Neural progenitor cell (in vitro differentiated cells): ENCODE measurements at regions not wholly inside any gene's neighbourhood (a gene's known extent, or its start where the extent isn't known, plus 50 kb on each side); places are given as distances from the start of the nearest gene placed in this dataset.

Experiments used
- DNase-seq: peaks from one replicate; pipeline ENCODE4 v3.0.0-alpha.2; 2016; ENCODE audit warnings: low spot score
- H2AFZ ChIP-seq: fragments of 200-600 bp; sonication (generic); replicated peaks from 2 replicates; pipeline ENCODE4 v1.6.1; 2016; ENCODE audit warnings: antibody characterized with exemption
- H3F3A ChIP-seq: fragments of 200-600 bp; sonication (generic); 2 replicates; pipeline ENCODE4 v1.6.1; 2016; ENCODE audit warnings: antibody characterized with exemption, low read depth
- H3K27ac ChIP-seq: fragments of 200-600 bp; sonication (generic); 2 replicates; pipeline ENCODE4 v1.5.1; 2016; ENCODE audit warnings: mild to moderate bottlenecking
- H3K27me3 ChIP-seq: fragments of 200-600 bp; sonication (generic); 2 replicates; pipeline ENCODE4 v1.6.1; 2016; ENCODE audit warnings: mild to moderate bottlenecking, moderate library complexity
- H3K36me3 ChIP-seq: fragments of 200-600 bp; sonication (generic); 2 replicates; pipeline ENCODE4 v1.5.1; 2016
- H3K4me1 ChIP-seq: fragments of 200-600 bp; sonication (generic); 2 replicates; pipeline ENCODE4 v1.6.1; 2016; ENCODE audit warnings: mixed run types
- H3K4me2 ChIP-seq: fragments of 200-600 bp; sonication (generic); 2 replicates; pipeline ENCODE4 v1.6.1; 2016
- H3K4me3 ChIP-seq: fragments of 200-600 bp; sonication (generic); 2 replicates; pipeline ENCODE4 v1.5.1; 2016
- H3K79me2 ChIP-seq: fragments of 200-600 bp; sonication (generic); 2 replicates; pipeline ENCODE4 v1.6.1; 2016; ENCODE audit warnings: low read depth
- H3K9ac ChIP-seq: fragments of 200-600 bp; sonication (generic); 2 replicates; pipeline ENCODE4 v1.6.1; 2016
- H3K9me3 ChIP-seq: fragments of 200-600 bp; sonication (generic); 2 replicates; pipeline ENCODE4 v1.5.1; 2016; ENCODE audit warnings: low read depth
- H4K20me1 ChIP-seq: fragments of 200-600 bp; sonication (generic); 2 replicates; pipeline ENCODE4 v1.6.1; 2016; ENCODE audit warnings: low read depth
- H3K27ac Mint-ChIP-seq: 3 replicates; pipeline ENCODE4 v1.8.0; 2021; ENCODE audit warnings: mixed read lengths
- H3K27me3 Mint-ChIP-seq: 2 replicates; pipeline ENCODE4 v1.8.0; 2022; ENCODE audit warnings: low read depth, mild to moderate bottlenecking, inconsistent platforms, moderate library complexity, mixed read lengths; ENCODE audit not compliant: insufficient read depth
- H3K36me3 Mint-ChIP-seq: 3 replicates; pipeline ENCODE4 v1.8.0; 2021; ENCODE audit warnings: mixed read lengths
- H3K4me1 Mint-ChIP-seq: 3 replicates; pipeline ENCODE4 v1.8.0; 2021; ENCODE audit warnings: mixed read lengths
- H3K4me3 Mint-ChIP-seq: 3 replicates; pipeline ENCODE4 v1.8.0; 2021; ENCODE audit warnings: mild to moderate bottlenecking, moderate library complexity, mixed read lengths
- H3K9me3 Mint-ChIP-seq: 3 replicates; pipeline ENCODE4 v1.8.0; 2020; ENCODE audit warnings: mixed read lengths
- CTCF ChIP-seq: fragments of 200-600 bp; sonication (generic); IDR thresholded peaks from 2 replicates; pipeline ENCODE4 v1.5.1; 2017; ENCODE audit warnings: antibody characterized with exemption, mild to moderate bottlenecking
- EZH2 ChIP-seq: fragments of 200-600 bp; sonication (generic); IDR thresholded peaks from 2 replicates; pipeline ENCODE4 v1.6.1; 2017; ENCODE audit warnings: antibody characterized with exemption, mild to moderate bottlenecking, moderate library complexity
- EZH2phosphoT487 ChIP-seq: fragments of 200-600 bp; sonication (generic); IDR thresholded peaks from 2 replicates; pipeline ENCODE4 v1.6.1; 2017; ENCODE audit warnings: antibody characterized with exemption

DNA sequence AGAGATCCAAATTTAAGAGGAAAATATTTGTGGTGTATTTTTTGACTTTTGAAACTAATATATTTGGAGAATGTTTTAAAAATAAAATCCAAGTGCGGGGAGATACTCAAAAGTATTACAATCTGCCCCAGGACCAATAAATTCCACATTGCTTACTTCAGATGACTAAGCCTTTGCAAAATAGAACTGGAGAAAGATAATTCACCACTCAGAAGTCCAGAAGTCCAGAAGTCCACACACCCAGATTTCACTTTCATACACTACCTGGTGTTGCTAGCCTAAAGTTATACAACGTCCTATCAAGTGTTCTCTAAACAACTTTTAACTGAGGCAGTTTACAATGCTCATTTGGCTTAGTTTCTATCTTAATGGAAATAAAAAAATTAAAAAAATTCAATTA, 487.0 kb upstream of the SEMA3D start:
- no peaks in the 10 kb centered on the region for H4K20me1 ChIP-seq
- Mint-ChIP-seq H3K27me3 (no peaks in the 10 kb centered on the region), H3K27ac (no peak overlapping the region), H3K36me3 (no peaks in the 10 kb centered on the region), H3K4me3 (no peak overlapping the region), H3K9me3 (peaks cover 2% of the 10 kb centered on the region), H3K4me1 (no peaks in the 10 kb centered on the region)
- no peak overlapping the region for H3K4me2 ChIP-seq
- no peak for DNase-seq
- H3K4me3 ChIP-seq: no peak overlapping the region
- no peaks in the 10 kb centered on the region for H3K4me1 ChIP-seq
- no peaks in the 10 kb centered on the region for H3K27me3 ChIP-seq
- H3K36me3 ChIP-seq: no peaks in the 10 kb centered on the region
- H2AFZ ChIP-seq: no peak overlapping the region
- TF ChIP-seq EZH2phosphoT487 (no peak), EZH2 (no peak), CTCF (no peak)
- H3K9ac ChIP-seq: no peak overlapping the region
- H3K27ac ChIP-seq: no peak overlapping the region
- no peaks in the 10 kb centered on the region for H3F3A ChIP-seq
- no peaks in the 10 kb centered on the region for H3K79me2 ChIP-seq
- no peaks in the 10 kb centered on the region for H3K9me3 ChIP-seq

DNA sequence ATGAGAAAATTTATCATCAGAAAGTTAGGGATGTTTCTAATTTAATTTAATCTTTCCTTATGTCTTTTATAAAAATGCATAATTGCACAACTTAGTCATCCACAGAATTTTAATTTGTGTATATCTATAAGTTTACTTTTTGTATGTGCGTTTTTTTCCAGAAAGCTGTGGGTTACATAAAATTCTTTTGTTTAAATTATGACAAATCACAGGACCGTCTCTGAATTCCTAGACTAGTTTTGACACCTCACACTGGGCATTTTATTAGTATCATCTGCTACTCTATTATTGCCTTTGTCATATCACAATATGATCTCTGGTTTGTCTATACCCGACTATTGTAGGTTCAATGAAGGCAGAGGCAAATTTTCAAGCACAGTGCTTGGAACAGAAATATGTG, 482.4 kb upstream of the SEMA3D start:
- H3K27ac Mint-ChIP-seq: no peak overlapping the region
- Histone ChIP-seq H3K27ac (no peak overlapping the region), H3K4me2 (no peak overlapping the region), H3K27me3 (no peaks in the 10 kb centered on the region), H3F3A (no peaks in the 10 kb centered on the region), H2AFZ (no peak overlapping the region), H3K79me2 (no peaks in the 10 kb centered on the region), H3K9me3 (no peaks in the 10 kb centered on the region), H4K20me1 (no peaks in the 10 kb centered on the region), H3K9ac (no peak overlapping the region), H3K36me3 (no peaks in the 10 kb centered on the region), H3K4me1 (no peaks in the 10 kb centered on the region), H3K4me3 (no peak overlapping the region)
- H3K36me3 Mint-ChIP-seq: no peaks in the 10 kb centered on the region
- no peaks in the 10 kb centered on the region for H3K9me3 Mint-ChIP-seq
- H3K4me3 Mint-ChIP-seq: no peak overlapping the region
- no peak for DNase-seq
- peaks cover 5% of the 10 kb centered on the region for H3K4me1 Mint-ChIP-seq
- no peak for TF ChIP-seq EZH2phosphoT487
- no peak for TF ChIP-seq CTCF
- TF ChIP-seq EZH2: no peak
- no peaks in the 10 kb centered on the region for H3K27me3 Mint-ChIP-seq

DNA sequence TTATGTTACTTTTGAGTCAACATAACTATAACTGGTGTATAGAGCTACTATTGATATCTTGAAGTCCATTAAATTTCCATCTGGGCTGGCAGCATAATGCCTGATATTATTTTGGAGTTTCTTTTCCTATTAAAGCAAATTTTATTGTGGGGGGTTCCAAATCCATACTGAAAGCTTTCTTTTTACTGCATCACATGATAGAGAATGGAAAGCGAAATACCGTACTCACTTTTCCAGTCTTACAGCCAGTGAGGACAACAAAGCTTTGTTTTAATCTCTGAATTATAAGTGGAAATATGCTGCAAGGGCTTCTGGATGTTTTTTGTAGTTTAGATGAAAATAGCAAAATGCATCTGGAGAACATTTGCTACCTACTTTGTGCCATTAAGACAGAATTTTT, 477.5 kb upstream of the SEMA3D start:
- no peaks in the 10 kb centered on the region for H3K27me3 Mint-ChIP-seq
- H3K27ac Mint-ChIP-seq: no peak overlapping the region
- no peaks in the 10 kb centered on the region for H3K36me3 Mint-ChIP-seq
- Histone ChIP-seq H3K4me3 (no peak overlapping the region), H3K79me2 (no peaks in the 10 kb centered on the region), H4K20me1 (no peaks in the 10 kb centered on the region), H3K27ac (no peak overlapping the region), H2AFZ (no peak overlapping the region), H3K9me3 (no peaks in the 10 kb centered on the region), H3K36me3 (no peaks in the 10 kb centered on the region), H3K4me1 (no peaks in the 10 kb centered on the region), H3F3A (no peaks in the 10 kb centered on the region), H3K27me3 (no peaks in the 10 kb centered on the region), H3K9ac (no peak overlapping the region), H3K4me2 (no peak overlapping the region)
- H3K9me3 Mint-ChIP-seq: no peaks in the 10 kb centered on the region
- no peak for DNase-seq
- TF ChIP-seq EZH2: no peak
- no peak for TF ChIP-seq CTCF
- no peak for TF ChIP-seq EZH2phosphoT487
- H3K4me3 Mint-ChIP-seq: no peak overlapping the region
- H3K4me1 Mint-ChIP-seq: peaks cover 5% of the 10 kb centered on the region

- DNase-seq: no peak
- Histone ChIP-seq H3K79me2 (no peaks in the 10 kb centered on the region), H2AFZ (no peak overlapping the region), H4K20me1 (no peaks in the 10 kb centered on the region), H3K27ac (no peak overlapping the region), H3K4me2 (no peak overlapping the region), H3K27me3 (no peaks in the 10 kb centered on the region), H3K9me3 (no peaks in the 10 kb centered on the region), H3K36me3 (no peaks in the 10 kb centered on the region), H3K9ac (no peak overlapping the region), H3F3A (no peaks in the 10 kb centered on the region), H3K4me3 (no peak overlapping the region), H3K4me1 (no peaks in the 10 kb centered on the region)
- no peaks in the 10 kb centered on the region for H3K4me1 Mint-ChIP-seq
- H3K36me3 Mint-ChIP-seq: no peaks in the 10 kb centered on the region
- no peaks in the 10 kb centered on the region for H3K27me3 Mint-ChIP-seq
- TF ChIP-seq CTCF (no peak), EZH2 (no peak), EZH2phosphoT487 (no peak)
- no peak overlapping the region for H3K4me3 Mint-ChIP-seq
- no peaks in the 10 kb centered on the region for H3K9me3 Mint-ChIP-seq
- H3K27ac Mint-ChIP-seq: no peak overlapping the region
Observed at GRCh38 chr7:85659364-85659763, 472.5 kb upstream of the SEMA3D start.
